Erythroblast (primary cell): ENCODE measurements at regions not wholly inside any gene's neighbourhood (a gene's known extent, or its start where the extent isn't known, plus 50 kb on each side); places are given as distances from the start of the nearest gene placed in this dataset.

ENCODE experiments used
- GATA1 ChIP-seq: IDR thresholded peaks from 2 replicates; pipeline ENCODE4 v1.6.1; 2011; ENCODE audit warnings: low read depth, mild to moderate bottlenecking, control low read depth, low read length, moderate library complexity
- POLR2A ChIP-seq: IDR thresholded peaks from 2 replicates; pipeline ENCODE4 v1.6.1; 2011; ENCODE audit warnings: mild to moderate bottlenecking, low read length

DNA sequence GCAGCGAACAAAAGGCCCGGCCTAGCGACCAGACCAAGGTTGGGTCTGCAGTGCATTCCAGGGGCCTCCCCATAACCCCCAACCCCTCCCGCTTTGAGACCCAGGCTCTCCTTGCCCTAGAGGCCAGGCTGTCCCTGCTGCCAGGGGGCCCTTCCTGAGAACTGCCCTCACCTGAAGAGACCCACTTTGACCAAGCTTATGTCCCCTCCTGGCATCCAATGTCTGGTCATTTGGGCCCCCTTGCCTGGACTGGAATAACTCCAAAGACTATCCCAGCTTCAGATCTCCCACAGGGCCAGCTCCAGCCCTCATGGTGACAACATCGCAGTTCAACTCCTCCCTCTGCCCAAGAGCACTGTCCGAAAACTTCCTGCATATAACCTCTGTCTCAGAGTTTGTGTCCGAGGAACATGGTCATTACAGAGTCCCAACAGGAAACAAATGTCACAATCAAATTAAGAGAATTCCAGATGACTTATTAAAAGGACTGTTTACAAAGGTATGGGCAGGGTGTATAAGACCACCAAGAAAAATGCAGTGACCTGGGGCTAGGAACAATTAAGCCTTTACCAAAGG lies 125.0 kb downstream of the BANF2 start:
- TF ChIP-seq POLR2A, result no peak
- TF ChIP-seq GATA1, result no peak
